HG03378 (cell line): ENCODE measurements at regions not wholly inside any gene's neighbourhood (a gene's known extent, or its start where the extent isn't known, plus 50 kb on each side); places are given as distances from the start of the nearest gene placed in this dataset.
"Not testable (repeated sequence)": the region's sequence is repeated elsewhere in the genome, so short reads cannot be mapped to it uniquely, and the experiment has no call there.

ENCODE experiments used
- ATAC-seq: cut with Tn5 transposase; IDR thresholded peaks from one replicate; pipeline ENCODE4 v1.9.1; 2021; ENCODE audit warnings: mild to moderate bottlenecking, moderate library complexity; ENCODE audit not compliant: unreplicated experiment

DNA sequence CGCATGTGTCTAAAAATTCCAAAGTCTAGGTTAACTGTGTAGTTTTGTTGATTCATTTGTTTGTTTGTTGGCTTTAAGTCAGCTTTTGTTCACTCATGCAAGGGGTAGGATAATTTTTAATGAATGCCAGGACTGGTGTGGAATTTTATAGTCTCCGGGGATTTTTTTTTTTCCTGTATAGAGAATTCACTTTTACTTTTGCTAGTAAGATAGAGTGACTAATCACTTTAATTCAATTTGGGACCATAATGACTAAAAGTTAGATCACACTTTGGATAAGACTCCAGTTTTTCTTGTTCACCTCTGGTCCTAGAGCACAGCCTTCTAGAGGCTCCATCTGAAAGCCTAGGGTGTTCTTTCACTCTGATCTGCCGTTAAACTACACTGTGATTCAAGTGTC lies 1690.0 kb downstream of the PCDH9 start:
- no peak for ATAC-seq

DNA sequence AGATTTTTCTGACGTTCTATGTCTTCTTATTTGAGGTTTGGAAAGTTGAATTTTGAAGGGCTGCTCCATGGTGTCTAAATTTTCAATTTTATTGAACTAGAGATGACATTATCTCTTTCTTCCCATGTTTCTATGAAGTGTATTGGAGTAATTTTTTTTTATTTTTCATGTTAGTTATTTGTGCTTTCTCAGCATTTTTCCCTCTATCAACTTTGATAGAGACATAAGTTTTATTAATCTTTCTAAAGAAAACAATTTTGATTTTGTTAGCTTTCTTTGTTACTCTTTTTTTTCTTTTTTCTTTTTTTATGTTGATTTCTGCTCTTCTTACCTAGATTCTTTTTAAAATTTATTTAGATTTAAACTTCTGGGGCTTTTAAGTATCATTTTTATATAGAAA lies 1694.8 kb downstream of the PCDH9 start:
- ATAC-seq = no peak

DNA sequence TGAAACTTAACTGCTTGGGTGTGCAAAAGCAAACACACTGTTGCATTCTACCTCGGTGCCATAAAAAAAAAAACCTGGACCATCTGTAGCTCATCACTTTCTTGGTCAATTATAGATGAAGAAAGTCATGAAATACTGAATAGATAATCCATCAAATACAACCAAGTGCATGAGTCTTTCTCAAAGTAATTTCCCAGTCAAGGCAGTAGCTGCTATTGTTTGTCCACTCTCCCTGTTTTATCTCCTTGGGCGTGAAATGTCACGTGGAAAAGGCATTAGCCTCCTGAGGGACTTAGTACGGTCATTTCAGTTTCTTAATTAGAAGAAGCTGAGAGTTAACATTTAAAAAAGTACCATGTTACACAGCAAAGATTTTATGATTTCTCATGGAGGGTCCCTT lies 1697.9 kb downstream of the PCDH9 start:
- no peak for ATAC-seq

DNA sequence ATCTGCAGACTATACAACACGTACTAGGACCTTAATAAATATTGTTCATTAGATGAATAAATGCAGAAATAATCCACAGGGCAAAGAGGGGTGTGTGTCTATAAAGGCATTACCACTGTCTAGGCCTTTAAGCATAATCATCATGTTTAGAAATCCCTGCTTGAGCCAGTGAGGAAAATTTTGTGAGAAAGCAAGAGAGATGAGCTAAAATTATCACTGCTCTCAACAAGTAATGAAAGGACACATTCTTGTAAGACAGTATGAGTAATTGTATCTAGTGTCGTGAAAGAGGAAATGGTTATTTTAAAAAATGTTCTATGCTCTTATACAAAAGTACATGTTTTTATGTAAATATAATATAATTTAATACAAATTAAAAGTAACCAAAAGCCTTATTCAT lies 1699.4 kb downstream of the PCDH9 start:
- ATAC-seq = no peak

DNA sequence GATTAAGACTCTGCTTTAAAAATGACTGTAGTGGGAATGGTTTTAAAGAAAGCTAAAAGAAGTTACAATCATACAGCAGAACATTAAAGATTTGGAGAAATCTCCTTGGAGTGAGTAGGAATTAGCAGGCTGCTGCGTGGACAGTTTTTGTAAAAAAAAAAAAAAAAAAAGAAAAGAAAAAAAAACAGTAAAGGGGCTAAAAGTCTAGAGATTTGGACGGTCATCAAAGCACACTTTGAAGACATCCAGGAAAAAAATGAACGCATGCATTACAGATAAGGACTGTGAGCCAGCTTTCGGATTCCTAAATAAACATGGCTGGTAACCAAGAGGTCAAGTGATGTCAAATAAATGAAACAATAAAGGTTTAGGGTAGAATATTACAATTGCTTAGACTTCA lies 1700.6 kb downstream of the PCDH9 start:
- ATAC-seq = no peak

DNA sequence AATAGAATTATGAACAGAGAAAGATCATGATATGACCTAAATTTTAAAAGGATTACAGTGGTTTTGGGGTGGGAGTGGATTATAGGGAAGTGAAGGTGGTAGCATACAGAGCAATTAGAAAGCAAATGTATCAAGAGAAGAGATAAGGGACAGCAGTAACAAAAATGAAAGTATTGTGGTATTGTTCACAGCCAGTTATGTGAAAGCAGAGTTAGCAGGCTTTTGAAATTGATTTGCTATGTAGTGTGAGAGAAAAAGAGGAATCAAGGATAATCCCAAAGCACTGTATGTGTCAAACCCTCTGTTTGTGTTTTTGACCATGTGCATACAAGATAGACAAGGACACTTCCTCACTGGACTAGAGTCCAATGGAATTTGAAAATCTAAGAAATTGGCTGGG lies 1721.4 kb downstream of the PCDH9 start:
- no peak for ATAC-seq

- ATAC-seq = no peak
Measured at GRCh38 chr13:65508338-65508737, 1721.8 kb downstream of the PCDH9 start.

GRCh38 chr13:65505941-65506340 lies 1724.2 kb downstream of the PCDH9 start:
- ATAC-seq = no peak

DNA sequence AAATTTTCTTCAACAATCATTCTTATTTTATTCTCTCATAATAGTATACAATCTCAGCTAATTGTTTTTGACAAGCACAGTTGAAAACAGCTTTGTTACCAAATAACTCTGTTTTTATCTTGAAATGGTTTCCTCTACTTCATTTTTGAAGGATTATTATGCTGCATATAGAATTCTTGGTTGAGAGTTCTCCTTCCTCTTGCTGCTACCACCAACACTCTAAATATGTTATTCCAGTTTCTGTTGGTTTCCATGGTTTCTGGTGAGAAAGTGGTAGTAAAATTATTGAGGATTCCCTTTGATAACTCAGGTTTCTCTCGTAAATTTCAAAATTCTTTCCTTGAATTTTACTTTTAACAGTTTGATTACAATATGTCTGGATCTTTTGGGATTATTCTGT lies 1725.9 kb downstream of the PCDH9 start:
- no peak for ATAC-seq

- no peak for ATAC-seq
Measured at GRCh38 chr13:65500481-65500880, 1729.7 kb downstream of the PCDH9 start.

- ATAC-seq = no peak
Measured at GRCh38 chr13:65499256-65499655, 1730.9 kb downstream of the PCDH9 start.

- no peak for ATAC-seq
Measured at GRCh38 chr13:65497265-65497664, 1732.9 kb downstream of the PCDH9 start.

DNA sequence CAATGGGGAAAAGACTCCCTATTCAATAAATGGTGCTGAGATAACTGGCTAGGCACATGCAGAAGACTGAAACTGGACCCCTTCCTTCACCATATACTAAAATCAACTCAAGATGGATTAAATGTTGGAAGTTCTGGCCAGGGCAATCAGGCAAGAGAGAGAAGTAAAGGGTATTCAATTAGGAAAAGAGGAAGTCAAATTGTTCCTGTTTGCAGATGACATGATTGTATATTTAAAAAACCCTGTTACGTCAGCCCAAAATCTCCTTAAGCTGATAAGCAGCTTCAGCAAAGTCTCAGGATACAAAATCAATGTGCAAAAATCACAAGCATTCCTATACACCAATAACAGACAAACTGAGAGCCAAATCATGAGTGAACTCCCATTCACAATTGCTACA lies 1739.4 kb downstream of the PCDH9 start:
- not testable (repeated sequence) for ATAC-seq

DNA sequence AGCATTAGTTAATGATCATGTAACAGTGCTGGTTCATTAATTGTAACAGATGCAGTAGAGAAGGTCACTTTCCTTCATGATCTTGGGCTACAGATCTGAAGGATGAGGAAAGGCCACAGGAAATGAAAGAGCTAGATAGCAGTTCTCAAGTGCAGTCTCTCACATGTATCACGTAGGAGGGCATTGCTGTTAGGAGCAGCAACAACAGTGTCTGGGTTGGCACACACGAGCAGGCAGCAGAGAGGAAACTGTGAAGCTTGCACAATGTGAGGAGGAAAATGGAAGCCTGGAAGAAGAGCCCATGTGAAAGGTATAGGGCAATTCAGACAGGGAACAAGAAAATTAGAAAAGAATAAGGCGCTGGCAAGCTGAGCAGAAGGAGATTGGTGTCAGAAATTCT lies 1741.5 kb downstream of the PCDH9 start:
- ATAC-seq = no peak

DNA sequence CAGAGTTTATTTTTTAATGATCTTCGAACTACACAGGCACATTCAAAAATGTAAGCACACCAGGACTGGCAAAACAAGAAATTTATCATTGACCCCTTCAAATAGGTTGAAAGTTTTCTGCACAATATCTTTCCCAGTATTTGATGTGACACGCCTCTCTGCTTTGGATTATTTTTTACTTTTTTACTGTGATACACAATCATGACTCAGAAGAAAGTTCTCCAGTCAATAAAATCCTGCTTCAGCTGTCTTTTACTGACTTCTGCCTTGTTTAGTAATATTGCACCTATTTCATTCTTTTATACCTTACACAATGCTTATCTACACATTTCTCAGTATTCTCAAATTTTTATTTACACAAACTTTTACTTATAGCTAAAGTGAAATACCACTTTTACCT lies 1750.4 kb downstream of the PCDH9 start:
- no peak for ATAC-seq

GRCh38 chr13:65473196-65473595 lies 1756.9 kb downstream of the PCDH9 start:
- no peak for ATAC-seq

GRCh38 chr13:65472336-65472735 lies 1757.8 kb downstream of the PCDH9 start:
- no peak for ATAC-seq

- ATAC-seq = no peak
Measured at GRCh38 chr13:65470781-65471180, 1759.4 kb downstream of the PCDH9 start.

- ATAC-seq = no peak
Measured at GRCh38 chr13:65468628-65469027, 1761.5 kb downstream of the PCDH9 start.

GRCh38 chr13:65461590-65461989 lies 1768.5 kb downstream of the PCDH9 start:
- no peak for ATAC-seq

- no peak for ATAC-seq
Measured at GRCh38 chr13:65460136-65460535, 1770.0 kb downstream of the PCDH9 start.

DNA sequence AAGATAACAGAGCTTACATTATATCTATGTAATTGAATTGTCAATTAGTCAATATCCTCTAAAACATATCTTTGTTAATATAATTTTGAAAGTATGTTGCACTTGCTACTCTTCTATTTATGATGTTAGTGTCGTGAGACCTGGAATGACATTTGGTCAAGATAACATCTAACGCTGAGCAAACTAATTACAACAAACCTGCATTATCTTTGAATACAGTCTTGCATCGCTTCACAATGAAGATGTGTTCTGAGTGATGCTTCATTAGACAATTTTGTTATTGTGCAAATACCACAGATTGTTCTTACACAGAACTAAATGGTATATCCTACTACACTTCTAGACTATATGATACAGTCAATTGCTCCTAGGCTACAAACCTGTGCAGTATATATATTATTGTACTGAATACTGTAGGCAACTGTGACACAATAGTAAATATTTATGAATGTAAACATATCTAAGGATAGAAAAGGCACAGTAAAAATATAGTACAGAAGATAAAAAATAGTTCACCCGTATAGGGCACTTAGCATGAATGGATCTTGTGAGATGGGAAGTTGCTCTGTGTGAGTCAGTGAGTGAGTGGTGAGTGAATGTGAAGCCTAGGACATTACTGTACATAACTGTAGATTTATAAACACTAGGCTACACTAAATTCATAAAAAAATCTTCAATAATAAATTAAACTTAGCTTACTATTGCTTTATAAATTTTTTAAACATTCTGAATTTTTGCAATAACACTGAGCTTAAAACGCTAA lies 1773.8 kb downstream of the PCDH9 start:
- ATAC-seq = no peak

GRCh38 chr13:65454403-65454802 lies 1775.7 kb downstream of the PCDH9 start:
- ATAC-seq = no peak
